A673 (cell line): ENCODE measurements at regions not wholly inside any gene's neighbourhood (a gene's known extent, or its start where the extent isn't known, plus 50 kb on each side); places are given as distances from the start of the nearest gene placed in this dataset.

Experiments used
- BruUV-seq: library from RNA; stranded (reverse); fragments of 400-500 nt; replicated peaks from 2 replicates; lab custom pipeline; 2021; lab: Mats Ljungman, UMichigan
- CTCF ChIA-PET: fragments of 300-600 bp; sonication (Branson Sonifier 250); formaldehyde crosslinking; loops from one replicate; lab custom pipeline; 2022; ENCODE audit warnings: antibody characterized with exemption; lab: Charles Lee
- POLR2A ChIA-PET: fragments of 300-600 bp; sonication (Branson Sonifier 250); formaldehyde crosslinking; loops from one replicate; lab custom pipeline; 2022; ENCODE audit warnings: antibody characterized with exemption; ENCODE audit not compliant: low non-redundant PET; lab: Charles Lee
- DNase-seq: peaks from one replicate; pipeline ENCODE4 v3.0.0-alpha.2; 2015; ENCODE audit warnings: low spot score
- H3K27ac ChIP-seq: fragments of 200-600 bp; sonication (generic); 2 replicates; pipeline ENCODE4 v1.5.1; 2016; ENCODE audit warnings: mixed run types, low read depth, mild to moderate bottlenecking, mixed read lengths, antibody characterized with exemption, low read length; ENCODE audit not compliant: poor library complexity, severe bottlenecking
- H3K27me3 ChIP-seq: fragments of 200-600 bp; sonication (generic); replicated peaks from 2 replicates; pipeline ENCODE4 v1.6.1; 2017; ENCODE audit warnings: mixed run types, low read depth, mild to moderate bottlenecking, mixed read lengths, antibody characterized with exemption, low read length; ENCODE audit not compliant: insufficient read depth, poor library complexity
- H3K36me3 ChIP-seq: fragments of 200-600 bp; sonication (generic); 2 replicates; pipeline ENCODE4 v1.6.1; 2016; ENCODE audit warnings: mixed run types, mild to moderate bottlenecking, mixed read lengths, antibody characterized with exemption, low read length; ENCODE audit not compliant: insufficient read depth, poor library complexity, severe bottlenecking
- H3K4me1 ChIP-seq: fragments of 200-600 bp; sonication (generic); 2 replicates; pipeline ENCODE4 v1.6.1; 2017; ENCODE audit warnings: mixed run types, mild to moderate bottlenecking, mixed read lengths, antibody characterized with exemption, low read length; ENCODE audit not compliant: insufficient read depth, poor library complexity, severe bottlenecking
- H3K4me3 ChIP-seq: fragments of 200-600 bp; sonication (generic); 2 replicates; pipeline ENCODE4 v1.5.1; 2016; ENCODE audit warnings: low read depth, mixed run types, mild to moderate bottlenecking, mixed read lengths, low read length; ENCODE audit not compliant: poor library complexity, severe bottlenecking
- H3K9me3 ChIP-seq: fragments of 200-600 bp; sonication (generic); 2 replicates; pipeline ENCODE4 v1.6.1; 2016; ENCODE audit warnings: mixed run types, low read depth, mild to moderate bottlenecking, mixed read lengths, antibody characterized with exemption, low read length; ENCODE audit not compliant: poor library complexity, severe bottlenecking
- CTCF ChIP-seq: fragments of 300-800, 200-600 bp; sonication (generic); conservative IDR thresholded peaks from 2 replicates; pipeline ENCODE4 v1.5.1; 2017; ENCODE audit warnings: low read depth, mild to moderate bottlenecking, antibody characterized with exemption, low read length, moderate library complexity, mixed read lengths
- EZH2 ChIP-seq: fragments of 200-600 bp; sonication (generic); IDR thresholded peaks from 2 replicates; pipeline ENCODE4 v1.6.1; 2017; ENCODE audit warnings: borderline replicate concordance, low read depth, mild to moderate bottlenecking, mixed read lengths, antibody characterized with exemption, low read length; ENCODE audit not compliant: poor library complexity, severe bottlenecking
- intact Hi-C: fragments of 100-400 bp; cut with micrococcal nuclease; formaldehyde crosslinking; loops from one replicate; pipeline ENCODE4 v1.10.0; 2022; ENCODE audit not compliant: unreplicated experiment

- H3K27me3 ChIP-seq: peaks cover 14% of the 10 kb centered on the region
- no peaks in the 10 kb centered on the region for H3K4me1 ChIP-seq
- BruUV-seq: no TSS peak
- no peak overlapping the region for H3K27ac ChIP-seq
- H3K9me3 ChIP-seq: no peaks in the 10 kb centered on the region
- ChIA-PET CTCF (no interaction called here), POLR2A (no interaction called here)
- H3K36me3 ChIP-seq: no peaks in the 10 kb centered on the region
- intact Hi-C loops: no loop called here
- DNase-seq: peak; percentile 4
- no peak overlapping the region for H3K4me3 ChIP-seq
- TF ChIP-seq CTCF (no peak), EZH2 (no peak)
Measured at GRCh38 chr2:2573658-2574293, 242.7 kb upstream of the MYT1L start.

DNA sequence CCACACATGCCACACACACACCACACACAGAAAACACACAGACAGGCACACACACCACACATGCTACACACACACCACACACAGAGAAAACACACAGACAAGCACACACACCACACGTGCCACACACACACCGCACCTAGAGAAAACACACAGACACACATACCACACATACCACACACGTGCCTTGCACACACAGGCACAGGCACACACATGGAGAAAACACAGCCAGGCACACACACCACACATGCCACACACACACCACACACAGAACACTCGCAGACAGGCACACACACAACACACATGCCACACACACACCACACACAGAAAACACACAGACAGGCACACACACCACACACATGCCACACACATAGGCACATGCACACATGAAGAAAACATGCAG is 242.1 kb upstream of the MYT1L start:
- BruUV-seq: no TSS peak
- no peaks in the 10 kb centered on the region for H3K9me3 ChIP-seq
- H3K4me1 ChIP-seq: no peaks in the 10 kb centered on the region
- DNase-seq: no peak
- POLR2A ChIA-PET: no interaction called here
- H3K36me3 ChIP-seq: no peaks in the 10 kb centered on the region
- no peak overlapping the region for H3K27ac ChIP-seq
- peaks cover 9% of the 10 kb centered on the region for H3K27me3 ChIP-seq
- TF ChIP-seq CTCF: no peak
- CTCF ChIA-PET: no interaction called here
- intact Hi-C loops: no loop called here
- no peak overlapping the region for H3K4me3 ChIP-seq

DNA sequence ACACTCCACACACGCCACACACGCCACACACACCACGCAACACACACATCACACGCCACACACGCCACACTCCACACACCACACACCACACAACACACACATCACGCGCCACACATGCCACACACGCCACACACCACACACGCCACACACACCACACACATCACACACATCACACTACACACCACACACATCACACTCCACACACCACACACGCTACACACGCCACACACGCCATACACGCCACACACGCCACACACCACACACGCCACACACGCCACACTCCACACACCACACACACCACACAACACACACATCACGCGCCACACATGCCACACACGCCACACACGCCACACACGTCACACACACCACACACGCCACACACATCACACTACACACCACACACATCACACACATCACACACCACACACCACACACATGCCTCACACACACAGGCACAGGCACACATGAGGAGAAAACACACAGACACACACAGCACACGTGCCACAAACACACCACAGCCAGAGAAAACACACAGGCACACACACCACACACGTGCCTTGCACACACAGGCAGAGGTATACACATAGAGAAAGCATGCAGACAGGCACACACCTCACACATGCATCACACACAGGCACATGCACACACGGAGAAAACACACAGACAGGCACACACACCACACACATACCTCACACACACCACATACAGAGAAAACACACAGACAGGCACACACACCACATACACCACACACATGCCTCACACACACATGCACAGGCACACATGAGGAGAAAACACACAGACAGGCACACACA is 241.5 kb upstream of the MYT1L start:
- intact Hi-C loops: no loop called here
- DNase-seq: no peak
- ChIA-PET CTCF (no interaction called here), POLR2A (no interaction called here)
- Histone ChIP-seq H3K4me3 (no peak overlapping the region), H3K9me3 (no peaks in the 10 kb centered on the region), H3K36me3 (no peaks in the 10 kb centered on the region), H3K27me3 (peaks cover 3% of the 10 kb centered on the region), H3K27ac (no peak overlapping the region), H3K4me1 (no peaks in the 10 kb centered on the region)
- TF ChIP-seq CTCF (no peak), EZH2 (no peak)
- BruUV-seq: no TSS peak
